Sigmoid colon (tissue), 4 donors: ENCODE measurements at regions not wholly inside any gene's neighbourhood (a gene's known extent, or its start where the extent isn't known, plus 50 kb on each side); places are given as distances from the start of the nearest gene placed in this dataset.

Source experiments
- CTCF ChIP-seq, 4 experiments: fragments of 450-650 bp in 3 of 4; fragments of 200-600 bp in 1 of 4; IDR thresholded peaks; one replicate each; pipeline ENCODE4 v1.5.1; 2016 to 2019; ENCODE audit warnings: antibody characterized with exemption in 4 of 4, mild to moderate bottlenecking in 3 of 4, moderate library complexity in 2 of 4
- EP300 ChIP-seq, 4 donors: sonication (generic); formaldehyde crosslinking; IDR thresholded peaks; one replicate each; pipeline ENCODE4 v1.6.1; 2017; ENCODE audit warnings: antibody characterized with exemption in 4 of 4
- POLR2A ChIP-seq, 2 donors: fragments of 450-650 bp; IDR thresholded peaks; one replicate each; pipeline ENCODE4 v1.6.1; 2016; ENCODE audit warnings: antibody characterized with exemption in 2 of 2, mild to moderate bottlenecking in 2 of 2, moderate library complexity in 2 of 2

DNA sequence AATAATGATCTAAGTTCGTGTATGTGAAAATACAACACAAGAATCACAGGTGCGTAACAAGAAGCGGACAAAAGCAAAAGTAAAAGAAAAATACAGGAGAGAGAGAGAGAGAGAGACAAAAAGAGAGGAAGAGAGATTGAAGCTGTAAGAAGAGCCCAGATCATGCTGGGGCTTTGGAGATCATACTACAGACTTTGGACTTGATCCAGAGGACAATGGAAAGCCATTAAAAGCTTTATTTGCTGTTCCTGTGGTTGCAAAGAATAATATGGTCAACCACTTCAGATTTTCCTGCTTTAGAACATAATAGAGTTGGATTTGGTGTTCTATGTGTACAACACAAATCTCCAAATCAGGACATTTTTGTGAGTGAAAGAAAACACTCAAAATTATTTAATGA, 561.4 kb downstream of the CAAP1 start:
- TF ChIP-seq CTCF (IDR thresholded peaks at IDR 0.05) = no peak
- no peak for TF ChIP-seq POLR2A (IDR thresholded peaks at IDR 0.05)
- no peak for TF ChIP-seq EP300 (IDR thresholded peaks at IDR 0.05)
